ENCODE measurements at regions not wholly inside any gene's neighbourhood (a gene's known extent, or its start where the extent isn't known, plus 50 kb on each side); places are given as distances from the start of the nearest gene placed in this dataset.

DNA sequence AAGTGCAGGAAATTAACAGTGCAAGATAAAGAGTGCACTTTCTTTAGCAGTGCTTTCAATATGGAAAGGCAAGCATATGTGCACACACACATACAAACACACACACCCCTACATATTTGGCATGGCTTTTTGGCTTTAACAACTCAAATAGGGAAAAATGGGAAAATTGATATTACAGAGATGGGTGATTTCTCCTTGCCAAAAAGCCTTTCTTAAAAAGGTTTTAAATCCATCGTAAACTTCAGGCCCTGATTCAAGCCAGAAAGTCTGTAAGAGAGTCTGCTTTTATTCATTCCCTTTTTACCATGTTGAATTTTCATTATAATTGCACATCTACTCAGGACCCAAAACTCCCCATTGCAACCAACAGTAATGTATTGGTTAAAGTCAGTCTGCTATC lies 612.0 kb upstream of the ACTRT1 start:
- H3K27me3 ChIP-seq, result peaks cover 0 to 2% (median 0%) of the 10 kb centered on the region in 3 donors
- 78 to 96% methylated on average over 1 of the region's 1 CpG for WGBS, 2 donors
- TF ChIP-seq POLR2A (IDR thresholded peaks at IDR 0.05), result no peak
- TF ChIP-seq EP300 (IDR thresholded peaks at IDR 0.05), result no peak
- no peak for TF ChIP-seq POLR2AphosphoS5 (IDR thresholded peaks at IDR 0.05)
- no peak for DNase-seq
- H3K27ac ChIP-seq, result no peak overlapping the region
- H3K36me3 ChIP-seq, result no peaks in the 10 kb centered on the region
- intact Hi-C loops (cut with DNase I), result no loop called here
- no peaks in the 10 kb centered on the region for H3K9me3 ChIP-seq
- H3K4me1 ChIP-seq, result no peaks in the 10 kb centered on the region
- H3K4me3 ChIP-seq, result no peak overlapping the region

- WGBS, 2 donors, result 22 to 27% methylated on average over 6 of the region's 6 CpGs
- intact Hi-C loops (cut with DNase I), result no loop called here
- Histone ChIP-seq H3K4me3 (no peak overlapping the region), H3K36me3 (no peaks in the 10 kb centered on the region), H3K27ac (no peak overlapping the region), H3K4me1 (no peaks in the 10 kb centered on the region), H3K27me3 (no peaks in the 10 kb centered on the region), H3K9me3 (no peaks in the 10 kb centered on the region)
- TF ChIP-seq, protein P1, sequence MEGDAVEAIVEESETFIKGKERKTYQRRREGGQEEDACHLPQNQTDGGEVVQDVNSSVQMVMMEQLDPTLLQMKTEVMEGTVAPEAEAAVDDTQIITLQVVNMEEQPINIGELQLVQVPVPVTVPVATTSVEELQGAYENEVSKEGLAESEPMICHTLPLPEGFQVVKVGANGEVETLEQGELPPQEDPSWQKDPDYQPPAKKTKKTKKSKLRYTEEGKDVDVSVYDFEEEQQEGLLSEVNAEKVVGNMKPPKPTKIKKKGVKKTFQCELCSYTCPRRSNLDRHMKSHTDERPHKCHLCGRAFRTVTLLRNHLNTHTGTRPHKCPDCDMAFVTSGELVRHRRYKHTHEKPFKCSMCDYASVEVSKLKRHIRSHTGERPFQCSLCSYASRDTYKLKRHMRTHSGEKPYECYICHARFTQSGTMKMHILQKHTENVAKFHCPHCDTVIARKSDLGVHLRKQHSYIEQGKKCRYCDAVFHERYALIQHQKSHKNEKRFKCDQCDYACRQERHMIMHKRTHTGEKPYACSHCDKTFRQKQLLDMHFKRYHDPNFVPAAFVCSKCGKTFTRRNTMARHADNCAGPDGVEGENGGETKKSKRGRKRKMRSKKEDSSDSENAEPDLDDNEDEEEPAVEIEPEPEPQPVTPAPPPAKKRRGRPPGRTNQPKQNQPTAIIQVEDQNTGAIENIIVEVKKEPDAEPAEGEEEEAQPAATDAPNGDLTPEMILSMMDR (IDR thresholded peaks at IDR 0.05), result no peak
- TF ChIP-seq EP300 (IDR thresholded peaks at IDR 0.05), result no peak
- TF ChIP-seq POLR2AphosphoS5 (IDR thresholded peaks at IDR 0.05), result no peak
- TF ChIP-seq POLR2A (IDR thresholded peaks at IDR 0.05), result no peak
- no peak for DNase-seq
These were observed 601.4 kb upstream of the ACTRT1 start for GRCh38 chrX:128653524-128654060.

- H3K36me3 ChIP-seq, result no peaks in the 10 kb centered on the region
- H3K27me3 ChIP-seq, result no peaks in the 10 kb centered on the region
- intact Hi-C loops (cut with DNase I), result no loop called here
- no peaks in the 10 kb centered on the region for H3K4me1 ChIP-seq
- no peaks in the 10 kb centered on the region for H3K9me3 ChIP-seq
- no peak overlapping the region for H3K4me3 ChIP-seq
- no peak overlapping the region for H3K27ac ChIP-seq
- no peak for TF ChIP-seq POLR2A (IDR thresholded peaks at IDR 0.05)
- no peak for TF ChIP-seq POLR2AphosphoS5 (IDR thresholded peaks at IDR 0.05)
- TF ChIP-seq, protein P1 (IDR thresholded peaks at IDR 0.05), result no peak
- TF ChIP-seq EP300 (IDR thresholded peaks at IDR 0.05), result no peak
- DNase-seq, result no peak
- 88 to 95% methylated on average over 1 of the region's 1 CpG for WGBS, 2 donors
These were observed 598.1 kb upstream of the ACTRT1 start for GRCh38 chrX:128650326-128650725.

DNA sequence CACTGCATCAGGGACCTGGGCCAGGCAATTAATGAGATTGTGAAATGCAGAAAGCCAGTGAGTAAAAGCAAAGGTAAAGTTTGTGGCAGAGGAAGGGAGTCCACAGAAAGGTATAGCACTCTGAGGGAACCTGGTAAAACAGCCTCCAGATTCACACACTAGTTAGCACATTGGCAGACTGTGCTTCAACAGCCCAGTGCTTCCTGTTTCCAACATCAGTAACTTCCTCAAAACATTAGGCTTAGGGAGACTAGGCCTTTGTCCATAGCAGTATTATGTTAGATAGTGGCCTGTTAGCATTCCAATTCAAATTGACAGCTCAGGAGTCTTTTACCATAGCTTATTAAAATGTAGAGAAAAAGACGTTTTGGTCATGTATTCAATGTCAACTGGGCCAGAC lies 582.6 kb upstream of the ACTRT1 start:
- Histone ChIP-seq H3K9me3 (no peaks in the 10 kb centered on the region), H3K4me3 (no peak overlapping the region), H3K36me3 (no peaks in the 10 kb centered on the region), H3K27me3 (no peaks in the 10 kb centered on the region), H3K4me1 (no peaks in the 10 kb centered on the region), H3K27ac (no peak overlapping the region)
- TF ChIP-seq, protein P1 (IDR thresholded peaks at IDR 0.05), result no peak
- TF ChIP-seq POLR2AphosphoS5 (IDR thresholded peaks at IDR 0.05) (no peak), POLR2A (IDR thresholded peaks at IDR 0.05) (no peak), EP300 (IDR thresholded peaks at IDR 0.05) (no peak)
- 48 to 51% methylated on average over 1 of the region's 1 CpG for WGBS, 2 donors
- DNase-seq, result no peak
- intact Hi-C loops (cut with DNase I), result no loop called here

DNA sequence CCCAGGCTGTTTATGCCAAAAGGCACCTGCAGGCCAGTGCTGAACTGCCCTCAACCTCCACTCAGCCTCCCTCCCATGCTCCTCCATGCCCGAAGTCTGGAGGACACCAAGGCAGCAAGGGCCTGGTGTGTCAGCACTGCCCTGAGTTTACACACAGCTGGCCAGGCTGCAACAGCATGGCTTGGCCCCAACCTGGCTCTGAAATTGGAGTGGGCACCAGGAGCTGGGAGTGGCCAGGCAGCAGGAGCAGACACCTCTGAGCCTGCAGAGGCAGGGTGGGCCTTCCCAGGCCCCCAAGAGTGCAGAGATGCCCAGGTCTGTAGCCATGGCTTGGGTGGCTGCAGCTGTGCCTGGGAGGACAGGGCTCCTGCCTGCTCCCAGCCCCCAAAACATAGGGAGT lies 571.2 kb upstream of the ACTRT1 start:
- intact Hi-C loops (cut with DNase I), result no loop called here
- 87 to 92% methylated on average over 1 of the region's 1 CpG for WGBS, 2 donors
- Histone ChIP-seq H3K9me3 (no peaks in the 10 kb centered on the region), H3K4me1 (no peaks in the 10 kb centered on the region), H3K36me3 (no peaks in the 10 kb centered on the region), H3K27me3 (no peaks in the 10 kb centered on the region), H3K4me3 (no peak overlapping the region), H3K27ac (no peak overlapping the region)
- DNase-seq, result no peak
- no peak for TF ChIP-seq POLR2A (IDR thresholded peaks at IDR 0.05)
- no peak for TF ChIP-seq EP300 (IDR thresholded peaks at IDR 0.05)
- TF ChIP-seq, protein P1 (IDR thresholded peaks at IDR 0.05), result no peak
- TF ChIP-seq POLR2AphosphoS5 (IDR thresholded peaks at IDR 0.05), result no peak

All from sigmoid colon (tissue), 6 donors.